SH-SY5Y (cell line): ENCODE measurements at regions not wholly inside any gene's neighbourhood (a gene's known extent, or its start where the extent isn't known, plus 50 kb on each side); places are given as distances from the start of the nearest gene placed in this dataset.

Source experiments
- GATA2 ChIP-seq: IDR thresholded peaks from 2 replicates; pipeline ENCODE4 v1.6.1; 2011; ENCODE audit warnings: mild to moderate bottlenecking, low read depth, low read length
- GATA3 ChIP-seq: IDR thresholded peaks from 2 replicates; pipeline ENCODE4 v1.6.1; 2011; ENCODE audit warnings: low read depth, mild to moderate bottlenecking, low read length, moderate library complexity

- TF ChIP-seq GATA3, result no peak
- TF ChIP-seq GATA2, result no peak
Measured at GRCh38 chr4:26208237-26208994, 112.4 kb upstream of the RBPJ start.
